HG03280 (cell line): ENCODE measurements at regions not wholly inside any gene's neighbourhood (a gene's known extent, or its start where the extent isn't known, plus 50 kb on each side); places are given as distances from the start of the nearest gene placed in this dataset.
"Not testable (repeated sequence)": the region's sequence is repeated elsewhere in the genome, so short reads cannot be mapped to it uniquely, and the experiment has no call there.

Source experiments
- ATAC-seq: cut with Tn5 transposase; IDR thresholded peaks from one replicate; pipeline ENCODE4 v1.9.1; 2021; ENCODE audit warnings: mild to moderate bottlenecking, moderate library complexity; ENCODE audit not compliant: unreplicated experiment

DNA sequence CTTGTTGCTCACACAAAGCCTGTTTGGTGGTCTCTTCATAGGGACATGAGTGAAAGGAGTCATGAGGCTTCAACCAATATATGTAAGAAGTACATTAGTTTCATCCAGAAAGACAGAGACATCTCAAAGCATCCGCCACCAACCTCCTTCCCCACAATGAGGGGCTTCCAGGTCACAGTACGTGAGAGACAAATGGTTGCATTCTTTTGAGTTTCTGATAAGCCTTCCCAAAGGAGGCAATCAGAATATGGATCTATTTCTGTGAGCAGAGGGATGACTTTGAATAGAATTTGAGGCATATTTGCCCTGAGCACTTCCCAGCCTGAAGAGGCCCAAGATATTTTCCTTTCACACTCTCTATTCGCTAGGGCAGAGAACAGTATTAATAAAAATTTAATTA lies 931.1 kb downstream of the FAM181B start:
- no peak for ATAC-seq

DNA sequence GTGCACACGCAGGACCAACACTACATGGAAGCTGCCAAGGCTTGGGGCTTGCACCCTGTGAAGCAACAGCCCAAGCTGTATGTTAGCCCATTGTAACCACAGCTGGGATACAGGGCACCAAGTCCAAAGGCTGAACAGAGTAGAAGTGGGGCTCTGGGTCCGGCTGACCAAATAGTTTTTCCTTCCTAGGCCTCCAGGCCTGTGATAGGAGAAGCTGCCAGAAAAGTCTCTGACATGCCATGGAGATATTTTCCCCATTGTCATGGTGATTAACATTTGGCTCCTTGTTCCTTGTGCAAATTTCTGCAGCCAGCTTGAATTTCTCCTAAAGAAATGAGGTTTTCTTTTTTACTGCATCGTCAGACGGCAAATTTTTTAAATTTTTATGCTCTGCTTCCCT lies 941.2 kb downstream of the FAM181B start:
- ATAC-seq, result no peak

DNA sequence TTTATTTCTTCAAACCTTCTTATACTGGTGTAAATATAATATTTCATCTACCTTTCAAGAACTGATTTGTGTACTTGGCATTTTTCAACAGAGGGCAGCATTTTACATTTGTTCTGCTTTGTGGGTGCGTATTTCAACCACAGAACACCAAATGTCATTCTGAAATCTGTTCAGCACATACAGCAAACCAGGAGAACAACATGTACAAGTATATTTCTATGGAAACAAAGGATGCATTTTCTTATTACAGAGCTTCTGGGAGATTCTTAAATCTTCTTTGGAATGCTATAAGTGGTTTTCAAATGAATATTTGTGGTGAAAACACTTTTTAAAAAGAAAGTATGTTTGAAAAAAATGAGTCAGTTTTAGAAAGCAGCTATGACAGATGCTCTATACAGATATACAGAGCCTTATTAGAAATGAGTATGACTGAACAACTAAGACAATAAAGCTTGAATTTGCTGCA lies 946.0 kb downstream of the FAM181B start:
- peak; percentile 76 for ATAC-seq

DNA sequence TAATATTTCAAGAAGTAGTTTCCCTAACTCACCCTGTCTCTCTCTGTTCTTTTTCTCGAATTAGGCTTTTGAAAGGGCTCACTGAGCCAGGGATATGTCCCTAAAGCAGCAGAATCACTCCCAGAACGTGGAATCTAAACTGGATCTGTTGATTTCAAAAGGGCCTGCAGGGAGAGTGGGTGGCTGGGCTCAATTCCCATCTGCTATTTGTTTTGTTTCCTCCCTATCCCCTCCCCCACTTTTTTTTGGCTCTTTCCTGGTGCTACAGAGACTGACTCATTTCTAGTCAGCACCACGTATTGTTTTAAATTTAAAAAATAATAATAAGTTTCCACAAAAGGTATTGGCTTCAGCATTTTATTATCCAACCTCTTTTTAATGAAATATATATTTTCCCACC lies 961.5 kb downstream of the FAM181B start:
- no peak for ATAC-seq

DNA sequence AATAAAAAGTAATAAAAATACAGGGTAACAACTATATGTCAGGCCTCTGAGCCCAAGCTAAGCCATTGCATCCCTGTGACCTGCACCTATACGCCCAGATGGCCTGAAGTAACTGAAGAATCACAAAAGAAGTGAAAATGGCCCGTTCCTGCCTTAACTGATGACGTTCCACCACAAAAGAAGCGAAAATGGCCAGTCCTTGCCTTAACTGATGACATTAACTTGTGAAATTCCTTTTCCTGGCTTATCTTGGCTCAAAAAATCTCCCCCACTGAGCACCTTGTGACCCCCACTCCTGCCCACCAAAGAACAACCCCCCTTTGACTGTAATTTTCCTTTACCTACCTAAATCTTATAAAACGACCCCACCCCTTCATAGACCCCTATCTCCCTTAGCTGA lies 963.8 kb downstream of the FAM181B start:
- ATAC-seq, result not testable (repeated sequence)

DNA sequence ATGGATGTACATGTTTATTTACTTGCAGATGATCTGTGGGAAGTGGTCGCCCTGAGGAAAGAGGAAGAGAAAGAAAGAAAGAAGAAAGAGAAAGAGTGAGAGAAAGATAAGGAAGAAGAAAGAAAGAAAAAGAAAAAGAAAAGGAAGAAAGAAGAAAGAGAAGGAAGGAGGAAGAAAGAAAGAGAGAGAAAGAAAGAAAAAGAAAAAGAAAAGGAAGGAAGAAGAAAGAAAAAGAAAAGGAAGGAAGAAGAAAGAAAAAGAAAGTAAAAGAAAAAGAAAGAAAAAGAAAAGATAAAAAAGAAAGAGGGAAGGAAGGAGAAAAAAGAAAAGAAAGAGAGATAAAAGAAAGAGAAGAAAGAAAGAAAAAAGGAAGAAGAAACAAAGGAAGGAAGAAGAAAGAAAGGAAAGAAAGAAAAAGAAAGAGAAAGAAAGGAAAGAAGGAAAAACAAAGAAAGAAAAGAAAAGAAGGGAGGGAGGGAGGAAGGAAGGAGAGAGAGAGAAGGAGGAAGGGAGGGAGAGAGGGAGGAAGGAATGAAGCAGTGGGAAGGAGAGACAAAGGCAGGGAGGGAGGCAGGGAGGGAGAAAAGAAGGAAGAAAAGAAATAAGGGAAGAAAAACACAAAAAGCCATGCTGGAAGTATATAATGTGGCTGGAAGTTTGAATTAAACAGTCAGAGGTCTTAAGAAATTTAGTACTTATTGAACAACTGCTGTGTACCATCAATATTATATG lies 976.6 kb downstream of the FAM181B start:
- no peak for ATAC-seq

DNA sequence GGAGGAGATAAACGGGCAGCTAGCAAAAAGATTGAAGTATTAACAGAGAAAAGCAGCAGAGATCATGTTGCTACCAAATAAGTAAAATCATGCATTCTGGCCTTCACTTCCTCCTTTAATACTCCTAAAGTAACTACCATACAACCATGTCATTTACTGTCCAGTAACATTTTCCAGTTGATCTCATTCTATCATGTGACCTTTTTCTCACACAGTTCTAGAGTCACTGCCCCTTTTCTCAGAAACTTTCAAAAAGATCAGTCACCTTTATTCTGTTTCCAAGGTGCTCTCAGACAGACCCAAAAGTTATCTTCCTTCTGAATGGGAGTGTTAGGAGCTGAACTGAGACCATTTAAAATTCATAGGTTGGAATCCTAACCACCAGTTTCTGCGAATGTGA lies 984.4 kb downstream of the FAM181B start:
- ATAC-seq, result no peak

DNA sequence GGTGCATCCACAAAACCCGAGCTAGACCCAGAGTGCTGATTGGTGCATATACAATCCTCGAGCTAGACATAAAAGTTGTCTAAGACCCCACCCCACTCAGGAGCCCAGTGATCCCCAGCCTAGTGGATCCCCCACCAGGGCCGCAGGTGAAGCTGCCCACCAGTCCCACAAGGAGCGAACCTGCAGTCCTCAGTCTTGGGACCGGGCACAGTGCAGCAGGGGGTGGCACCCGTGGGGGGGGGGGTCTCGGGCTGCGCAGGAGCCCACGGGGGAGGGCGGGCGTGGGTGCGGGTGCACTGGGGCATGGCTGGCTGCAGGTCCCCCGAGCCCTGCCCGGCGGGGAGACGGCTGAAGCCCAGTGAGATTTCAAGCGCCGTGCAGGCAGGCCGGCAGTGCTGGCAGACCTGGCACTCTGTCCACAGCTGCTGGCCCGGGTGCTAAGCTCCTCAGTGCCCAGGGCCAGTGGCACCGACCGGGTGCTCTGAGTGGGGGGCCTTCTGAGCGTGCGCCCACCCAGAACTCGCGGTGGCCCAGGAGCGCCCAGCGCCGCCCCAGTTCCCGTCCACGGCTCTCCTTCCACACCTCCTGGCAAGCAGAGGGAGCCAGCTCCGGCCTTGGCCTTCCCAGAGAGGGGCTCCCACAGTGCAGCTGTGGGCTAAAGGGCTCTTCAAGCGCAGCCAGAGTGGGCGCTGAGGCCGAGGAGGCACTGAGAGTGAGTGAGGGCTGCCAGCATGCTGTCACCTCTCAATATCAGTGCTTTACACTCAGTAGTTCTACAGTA lies 989.1 kb downstream of the FAM181B start:
- ATAC-seq, result no peak

DNA sequence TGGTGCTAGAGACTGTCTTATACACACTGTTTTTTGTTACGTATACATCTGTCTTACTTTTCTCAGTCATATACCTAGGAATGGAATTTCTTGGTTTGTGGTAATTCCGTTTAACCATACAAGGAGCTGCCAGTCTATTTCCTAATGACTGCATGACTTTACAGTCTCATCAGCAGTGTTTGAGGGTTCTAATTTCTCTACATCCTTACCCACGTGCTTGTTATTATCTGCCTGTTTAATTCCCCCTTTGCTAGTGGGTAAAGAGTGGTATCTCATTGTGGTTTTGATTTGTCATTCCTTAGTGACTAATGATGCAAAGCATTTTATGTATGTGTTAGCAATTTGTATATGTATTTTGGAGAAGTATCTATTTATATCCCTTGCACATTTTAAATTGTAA lies 1008.0 kb downstream of the FAM181B start:
- no peak for ATAC-seq

DNA sequence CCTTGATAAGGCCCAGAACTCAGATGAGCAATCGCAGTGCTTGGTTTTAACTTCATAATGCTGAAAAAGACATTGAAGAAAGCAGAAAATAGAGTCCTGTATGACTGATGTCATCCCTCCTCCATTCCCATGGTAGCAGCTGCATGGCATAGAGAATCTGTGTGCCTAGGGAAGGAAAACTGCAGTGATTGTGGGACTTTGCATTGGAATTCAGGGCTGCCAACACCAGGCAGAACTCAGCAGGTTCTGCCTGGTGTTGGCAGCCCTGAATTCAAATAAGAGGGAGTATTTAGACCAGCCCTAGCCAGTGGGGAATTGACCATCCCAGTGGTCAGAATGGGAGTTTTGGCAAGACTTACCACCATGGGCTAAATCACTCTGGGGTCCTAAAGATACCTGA lies 1016.0 kb downstream of the FAM181B start:
- ATAC-seq, result no peak

DNA sequence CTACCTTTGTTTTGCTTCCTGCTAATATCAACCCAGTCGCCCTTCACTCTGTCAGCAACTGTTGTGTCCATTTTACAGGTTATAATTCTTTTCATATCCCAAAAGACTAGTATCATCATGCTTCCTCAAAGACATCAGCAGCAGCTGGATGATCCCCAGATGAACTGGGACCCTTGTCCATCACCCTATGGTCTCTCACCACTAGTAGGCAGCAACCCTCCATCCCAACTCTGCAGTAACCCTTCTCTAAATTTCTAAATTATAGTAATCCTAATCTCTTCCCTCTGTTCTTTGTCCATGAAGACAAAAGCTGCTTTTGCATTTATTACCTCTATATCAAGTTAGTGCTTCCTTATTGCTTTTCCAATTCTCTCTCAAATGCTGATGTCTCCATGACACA lies 1025.8 kb downstream of the FAM181B start:
- no peak for ATAC-seq

DNA sequence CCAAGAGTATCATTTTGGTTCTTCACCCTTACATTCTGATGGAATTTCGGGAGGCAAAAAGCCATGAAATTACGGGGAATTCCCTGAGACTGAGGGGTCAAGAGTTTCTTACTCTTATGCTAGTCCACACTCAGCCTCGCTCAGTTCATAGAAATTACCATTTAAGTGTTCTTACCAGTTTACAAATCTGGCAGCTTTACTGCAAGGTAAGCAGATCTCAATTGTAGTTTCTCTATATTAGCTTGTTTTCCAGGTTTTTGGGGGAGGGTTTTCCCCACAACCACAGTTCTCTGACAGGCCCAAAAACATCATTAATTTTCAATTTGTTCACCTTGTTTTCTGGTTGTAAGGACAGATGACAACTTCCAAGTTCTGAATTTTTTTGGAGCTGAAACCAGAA lies 1028.4 kb downstream of the FAM181B start:
- no peak for ATAC-seq

DNA sequence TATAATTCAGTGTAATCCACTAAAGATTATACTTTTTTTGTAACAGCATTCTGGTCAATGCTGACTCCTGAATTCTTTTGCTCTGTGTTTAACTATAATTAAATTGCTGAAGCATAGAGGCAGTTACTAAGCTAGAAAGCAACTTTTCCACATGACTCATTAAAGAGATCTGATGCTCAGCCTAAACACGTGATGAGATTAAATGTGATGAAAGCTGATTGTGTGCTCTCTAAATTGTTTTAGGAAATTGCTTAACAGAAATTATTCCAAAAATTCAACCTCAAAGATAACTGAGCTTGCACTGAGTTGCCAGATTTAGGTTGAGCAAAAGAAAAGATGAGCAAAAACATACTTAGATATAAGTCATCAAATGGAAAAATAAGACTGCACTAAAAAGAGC lies 1033.6 kb downstream of the FAM181B start:
- no peak for ATAC-seq

DNA sequence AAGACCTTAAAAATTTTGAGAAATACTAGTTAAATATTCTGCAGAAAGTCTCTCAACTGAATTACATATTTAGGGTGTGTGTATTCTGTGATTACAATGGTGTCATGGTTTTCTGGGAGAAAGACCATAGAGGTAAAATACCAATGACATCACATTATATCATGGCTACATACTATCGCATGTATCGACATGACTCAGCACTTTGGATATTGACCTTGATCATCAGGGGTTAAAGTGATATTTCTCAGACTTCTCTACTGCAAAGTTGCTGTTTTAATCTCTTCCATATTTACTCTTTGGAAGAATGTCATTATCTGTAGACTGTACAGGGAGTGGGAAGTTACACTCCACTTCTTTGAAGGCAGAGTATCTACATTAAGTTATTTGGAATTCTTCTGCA lies 1046.6 kb downstream of the FAM181B start:
- ATAC-seq, result no peak

DNA sequence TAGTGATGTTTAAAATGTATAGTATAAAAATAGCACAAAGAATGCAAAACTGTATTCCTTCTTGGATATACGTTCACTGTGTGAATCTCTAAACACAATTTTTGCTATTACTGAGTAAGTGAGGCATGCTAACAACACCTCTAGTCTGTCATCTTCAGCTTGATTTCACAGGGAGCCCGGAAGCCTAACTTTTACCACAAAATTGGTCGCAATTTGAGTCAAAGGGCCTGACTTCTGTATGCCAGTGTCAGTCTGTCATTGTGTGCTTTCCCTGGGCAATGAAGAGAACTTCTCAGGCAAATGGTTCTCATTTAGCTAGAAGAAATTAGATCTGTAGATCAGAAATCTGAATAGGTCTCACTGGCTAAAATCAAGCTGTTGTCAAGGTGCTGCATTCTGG lies 1059.5 kb downstream of the FAM181B start:
- ATAC-seq, result no peak

DNA sequence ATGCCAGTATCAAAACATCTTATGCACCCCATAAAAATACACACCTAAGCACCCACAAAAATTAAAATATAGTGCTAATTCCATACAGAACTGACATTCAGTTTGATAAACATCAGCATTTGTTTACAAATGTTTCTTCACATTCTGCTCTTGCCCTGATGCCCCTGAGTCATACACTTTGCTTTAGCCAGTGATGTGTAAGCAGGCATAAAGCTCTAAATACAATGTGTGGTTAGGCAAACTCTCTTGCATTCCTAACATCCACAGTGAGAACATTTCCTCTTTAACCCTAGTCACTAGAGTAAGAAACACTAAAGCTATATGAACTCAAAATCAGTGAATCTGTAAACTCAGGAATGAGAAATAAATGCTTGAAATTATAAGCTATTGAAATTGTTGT lies 1060.7 kb downstream of the FAM181B start:
- no peak for ATAC-seq

DNA sequence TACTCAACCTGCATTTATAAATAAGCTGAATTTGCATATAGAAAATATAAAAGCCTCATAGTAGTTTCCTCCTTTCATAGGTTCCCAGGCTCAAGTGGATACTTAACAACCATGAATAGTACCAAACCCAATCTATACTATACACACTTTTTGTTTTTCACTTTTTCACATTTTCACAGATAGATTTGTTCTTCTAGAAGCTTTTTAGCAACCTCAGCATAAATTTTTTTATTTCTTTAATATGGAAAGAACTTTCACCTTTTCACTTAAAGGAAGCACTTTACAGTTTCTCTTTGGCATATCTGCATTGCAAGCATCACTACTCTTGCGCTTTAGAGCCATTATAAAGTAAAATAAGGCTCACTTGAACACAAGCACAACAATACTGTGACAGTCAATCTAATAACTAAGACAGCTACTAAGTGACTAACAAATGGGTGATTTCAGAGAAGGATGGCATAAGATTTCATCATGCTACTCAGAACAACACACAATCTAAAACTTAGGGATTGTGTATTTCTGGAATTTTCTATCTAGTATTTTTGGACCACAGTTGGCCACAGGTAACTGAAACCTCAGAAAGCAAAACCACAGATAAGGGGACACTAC lies 1063.6 kb downstream of the FAM181B start:
- ATAC-seq, result no peak

DNA sequence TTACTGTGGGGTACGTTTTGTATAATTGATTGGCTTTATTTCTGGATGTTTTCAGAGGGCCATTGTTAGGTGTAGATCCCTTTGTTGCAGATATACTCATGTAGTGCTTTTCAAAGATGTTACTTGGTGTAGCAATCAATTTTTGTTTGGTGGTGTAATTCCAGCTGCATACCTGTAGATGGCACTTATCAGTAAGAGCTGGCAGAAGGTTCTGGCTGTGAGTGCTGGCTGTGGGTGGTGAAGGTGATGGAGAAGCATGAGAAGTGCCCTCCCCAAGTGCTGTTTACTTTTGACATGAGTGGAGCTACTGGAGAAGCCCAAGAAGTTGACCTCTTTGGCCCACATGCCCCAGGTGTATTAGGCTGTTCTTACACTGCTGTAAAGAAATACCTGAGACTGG lies 1074.9 kb downstream of the FAM181B start:
- peak; percentile 76 for ATAC-seq

DNA sequence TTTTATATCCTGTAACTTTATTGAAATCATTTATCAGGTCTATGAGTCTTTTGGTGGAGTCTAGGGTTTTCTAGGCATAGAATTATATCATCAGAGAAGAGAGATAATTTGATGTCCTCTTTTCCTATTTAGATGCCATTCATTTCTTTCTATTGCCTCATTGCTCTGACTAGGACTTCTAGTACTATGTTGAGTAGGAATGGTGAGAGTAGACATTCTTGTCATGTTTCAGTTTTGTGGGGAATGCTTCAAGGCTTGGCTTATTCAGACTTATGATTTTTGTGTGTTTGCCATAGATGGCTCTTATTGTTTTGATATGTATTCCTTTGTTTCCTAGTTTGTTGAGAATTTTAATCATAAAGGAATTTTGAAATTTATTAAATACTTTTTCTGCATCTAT lies 1078.3 kb downstream of the FAM181B start:
- no peak for ATAC-seq

DNA sequence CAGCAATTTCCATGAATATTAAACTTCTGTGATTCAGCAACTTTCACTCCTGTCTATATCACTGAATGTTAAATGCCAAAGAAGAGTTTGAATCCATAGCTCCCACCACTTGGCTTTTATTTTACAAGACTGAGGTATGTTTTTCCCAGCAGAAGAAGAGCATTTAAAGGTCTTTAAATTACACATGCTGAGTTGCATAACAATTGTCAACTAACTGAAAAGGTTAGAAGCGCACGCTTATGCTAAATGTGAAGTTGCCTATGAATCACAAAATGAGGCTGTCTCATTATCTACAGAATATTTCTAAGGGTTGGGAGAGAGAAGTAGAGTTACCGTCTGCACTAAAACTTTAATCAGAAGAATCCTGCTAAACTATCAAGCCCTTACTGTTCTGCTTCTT lies 1086.3 kb downstream of the FAM181B start:
- no peak for ATAC-seq

DNA sequence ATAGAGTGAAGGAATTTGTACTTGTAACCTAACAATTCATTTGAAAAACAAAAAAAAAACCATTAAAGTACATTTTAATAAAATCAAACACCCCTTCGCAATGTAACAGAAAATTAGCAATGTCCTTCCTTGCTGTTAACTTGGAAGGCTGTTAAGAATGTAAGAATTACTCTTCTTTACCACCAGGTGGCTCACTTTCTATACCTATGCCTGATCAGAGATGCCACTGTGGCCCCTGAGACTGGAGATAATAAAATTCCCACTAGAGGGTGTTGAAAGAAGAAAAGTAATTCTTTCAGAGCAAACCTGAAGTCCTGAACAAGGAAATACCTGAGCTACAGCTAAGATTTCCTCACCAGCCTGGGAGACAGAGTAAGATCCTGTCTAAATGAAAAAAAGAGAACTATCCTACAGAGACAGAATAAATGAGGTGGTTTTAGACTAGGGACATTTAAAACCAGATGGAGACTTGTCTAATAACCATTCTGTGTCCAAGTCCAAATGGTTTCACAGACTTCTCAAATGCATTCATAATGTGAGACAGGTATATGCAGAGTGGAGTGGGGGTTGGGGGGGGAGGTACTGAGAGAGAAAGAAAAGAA lies 1089.3 kb downstream of the FAM181B start:
- ATAC-seq, result peak; percentile 90

DNA sequence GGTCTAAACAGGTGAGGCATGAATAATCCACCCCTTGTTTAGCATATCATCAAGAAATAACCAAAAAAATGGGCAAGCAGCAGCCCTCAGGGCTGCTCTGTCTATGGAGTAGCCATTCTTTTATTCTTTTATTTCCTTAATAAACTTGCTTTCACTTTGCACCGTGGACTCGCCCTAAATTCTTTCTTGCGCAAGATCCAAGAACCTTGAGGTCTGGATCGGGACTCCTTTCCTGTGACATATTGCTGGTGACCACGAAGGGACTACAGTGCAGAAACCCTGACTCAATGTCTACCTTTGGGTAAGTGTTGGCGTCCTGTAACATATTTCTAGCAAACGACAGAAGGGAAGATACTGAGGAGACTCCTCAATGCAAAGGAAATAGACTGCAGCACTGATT lies 1099.2 kb downstream of the FAM181B start:
- no peak for ATAC-seq
